ENCODE measurements at regions not wholly inside any gene's neighbourhood (a gene's known extent, or its start where the extent isn't known, plus 50 kb on each side); places are given as distances from the start of the nearest gene placed in this dataset.

- H3K4me3 Mint-ChIP-seq, result no peak overlapping the region
- H3K36me3 Mint-ChIP-seq (ENCODE audit: low read depth), result no peaks in the 10 kb centered on the region
- DNase-seq (ENCODE audit: low read depth, low spot score), result no peak
- no peaks in the 10 kb centered on the region for H3K4me1 Mint-ChIP-seq
- H3K9me3 Mint-ChIP-seq, result no peaks in the 10 kb centered on the region
- TF ChIP-seq, protein P1, sequence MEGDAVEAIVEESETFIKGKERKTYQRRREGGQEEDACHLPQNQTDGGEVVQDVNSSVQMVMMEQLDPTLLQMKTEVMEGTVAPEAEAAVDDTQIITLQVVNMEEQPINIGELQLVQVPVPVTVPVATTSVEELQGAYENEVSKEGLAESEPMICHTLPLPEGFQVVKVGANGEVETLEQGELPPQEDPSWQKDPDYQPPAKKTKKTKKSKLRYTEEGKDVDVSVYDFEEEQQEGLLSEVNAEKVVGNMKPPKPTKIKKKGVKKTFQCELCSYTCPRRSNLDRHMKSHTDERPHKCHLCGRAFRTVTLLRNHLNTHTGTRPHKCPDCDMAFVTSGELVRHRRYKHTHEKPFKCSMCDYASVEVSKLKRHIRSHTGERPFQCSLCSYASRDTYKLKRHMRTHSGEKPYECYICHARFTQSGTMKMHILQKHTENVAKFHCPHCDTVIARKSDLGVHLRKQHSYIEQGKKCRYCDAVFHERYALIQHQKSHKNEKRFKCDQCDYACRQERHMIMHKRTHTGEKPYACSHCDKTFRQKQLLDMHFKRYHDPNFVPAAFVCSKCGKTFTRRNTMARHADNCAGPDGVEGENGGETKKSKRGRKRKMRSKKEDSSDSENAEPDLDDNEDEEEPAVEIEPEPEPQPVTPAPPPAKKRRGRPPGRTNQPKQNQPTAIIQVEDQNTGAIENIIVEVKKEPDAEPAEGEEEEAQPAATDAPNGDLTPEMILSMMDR (conservative IDR thresholded peaks at IDR 0.05), result no peak
- H3K27ac Mint-ChIP-seq (ENCODE audit: unreplicated experiment), result no peak overlapping the region
- peaks cover 2% of the 10 kb centered on the region for H3K27me3 Mint-ChIP-seq (ENCODE audit: low read depth)
These were observed 54.9 kb upstream of the ANTXR2 start for GRCh38 chr4:80127870-80128419.

DNA sequence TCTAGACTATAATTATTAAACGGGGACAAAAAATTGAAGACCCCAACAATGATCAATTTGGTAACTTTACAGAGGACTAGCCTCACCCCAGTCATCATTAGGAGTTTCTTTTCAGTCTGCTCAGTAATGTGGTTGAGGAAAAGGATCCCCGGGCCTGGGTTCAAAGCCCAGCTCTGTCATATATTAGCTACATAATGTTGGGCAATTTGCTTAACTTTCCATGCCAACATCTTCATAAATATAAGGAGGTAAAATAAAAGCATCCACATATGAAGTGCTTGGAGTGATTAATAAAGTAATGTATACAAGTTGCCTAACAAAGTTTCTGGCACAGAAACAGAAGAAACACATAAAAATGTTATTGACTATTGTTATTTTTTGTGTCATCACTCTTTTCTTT lies 53.4 kb upstream of the ANTXR2 start:
- no peaks in the 10 kb centered on the region for H3K9me3 Mint-ChIP-seq
- H3K4me3 Mint-ChIP-seq, result no peak overlapping the region
- H3K36me3 Mint-ChIP-seq (ENCODE audit: low read depth), result no peaks in the 10 kb centered on the region
- TF ChIP-seq, protein P1 (conservative IDR thresholded peaks at IDR 0.05), result no peak
- no peaks in the 10 kb centered on the region for H3K4me1 Mint-ChIP-seq
- DNase-seq (ENCODE audit: low read depth, low spot score), result no peak
- H3K27ac Mint-ChIP-seq (ENCODE audit: unreplicated experiment), result no peak overlapping the region
- H3K27me3 Mint-ChIP-seq (ENCODE audit: low read depth), result peaks cover 2% of the 10 kb centered on the region

DNA sequence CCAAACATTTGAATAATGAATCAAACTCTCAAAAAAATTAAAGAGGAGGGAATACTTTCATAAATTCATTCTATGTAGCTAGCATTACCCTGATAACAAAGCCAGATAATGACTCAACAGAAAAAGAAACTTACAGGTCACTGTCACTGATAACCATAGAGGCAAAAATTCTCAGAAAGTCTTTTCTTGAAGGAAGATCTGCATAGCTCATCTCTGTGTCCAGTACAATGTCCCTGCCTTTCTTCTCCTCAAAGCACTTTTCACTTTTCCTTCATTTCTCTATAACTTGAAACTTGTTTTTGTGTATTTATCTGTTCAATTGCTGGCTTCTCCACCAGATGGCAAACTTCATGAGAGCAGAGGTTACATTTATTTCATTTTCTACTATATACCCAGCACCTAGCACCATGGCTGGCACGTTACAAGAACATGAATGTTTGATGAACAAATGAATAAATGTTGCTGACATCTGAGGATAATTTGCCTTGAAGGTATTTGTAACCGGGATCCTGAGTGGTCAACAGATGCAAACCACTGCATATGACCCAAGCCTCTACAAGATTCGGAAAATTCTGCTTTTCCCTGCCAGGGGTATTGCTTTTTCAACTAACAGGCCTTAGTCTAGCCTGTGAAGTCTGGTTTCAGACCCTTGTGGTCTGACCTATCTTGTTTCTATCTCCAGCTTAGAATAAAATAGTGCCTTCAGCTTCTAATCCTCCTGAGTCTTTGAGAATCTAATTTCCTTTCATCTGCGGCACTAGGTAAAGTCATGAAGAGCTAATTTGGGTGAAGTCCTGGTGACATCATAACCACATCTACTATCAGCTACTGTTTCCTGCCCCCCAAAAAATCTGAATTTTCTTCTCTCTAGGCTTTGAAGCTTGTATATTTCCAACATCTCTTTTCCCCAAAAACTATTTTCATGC lies 52.5 kb upstream of the ANTXR2 start:
- Mint-ChIP-seq H3K27me3 (ENCODE audit: low read depth) (peaks cover 2% of the 10 kb centered on the region), H3K4me3 (no peak overlapping the region), H3K27ac (ENCODE audit: unreplicated experiment) (no peak overlapping the region), H3K36me3 (ENCODE audit: low read depth) (no peaks in the 10 kb centered on the region), H3K9me3 (no peaks in the 10 kb centered on the region), H3K4me1 (no peaks in the 10 kb centered on the region)
- TF ChIP-seq, protein P1 (conservative IDR thresholded peaks at IDR 0.05), result peak; percentile 57
- DNase-seq (ENCODE audit: low read depth, low spot score), result no peak

DNA sequence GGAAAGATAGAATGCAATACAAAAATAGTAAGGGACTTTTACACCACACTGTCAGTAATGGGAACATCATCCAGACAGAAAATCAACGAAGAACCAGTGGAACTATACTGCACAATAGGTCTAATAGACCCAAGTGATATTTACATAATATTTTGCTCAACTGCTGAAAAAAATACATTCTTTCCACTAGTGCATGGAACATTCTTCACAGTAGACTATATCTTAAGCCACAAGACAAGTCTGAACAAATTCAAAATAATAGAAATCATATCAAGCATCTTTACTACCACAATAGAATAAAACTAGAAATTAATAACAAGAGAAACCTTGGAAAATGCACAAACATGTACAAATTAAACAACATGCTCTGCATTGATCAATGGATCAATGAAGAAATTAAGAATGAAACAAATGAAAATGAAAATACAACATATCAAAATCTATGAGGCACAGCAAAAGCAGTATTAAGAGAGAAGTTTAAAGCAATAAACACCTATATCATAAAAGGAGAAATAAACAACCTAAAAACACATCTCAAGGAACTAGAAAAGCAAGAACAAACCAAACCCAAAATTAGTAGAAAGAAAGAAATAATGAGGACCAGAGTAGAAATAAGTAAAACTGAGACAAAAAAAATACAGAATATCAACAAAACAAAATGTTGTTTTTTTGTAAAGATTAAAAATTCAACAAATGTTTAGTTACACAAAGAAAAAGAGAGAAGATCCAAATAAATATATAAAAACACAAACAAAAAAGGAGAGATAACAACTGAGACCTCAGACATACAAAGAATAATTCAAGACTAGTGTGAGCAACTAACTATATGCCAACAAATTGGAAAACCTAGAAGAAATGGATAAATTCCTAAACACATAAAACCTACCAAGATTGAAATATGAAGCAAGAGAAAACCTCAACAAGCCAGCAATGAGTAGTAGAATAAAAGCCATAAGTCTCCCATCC lies 51.5 kb upstream of the ANTXR2 start:
- TF ChIP-seq, protein P1 (conservative IDR thresholded peaks at IDR 0.05), result no peak
- Mint-ChIP-seq H3K36me3 (ENCODE audit: low read depth) (no peaks in the 10 kb centered on the region), H3K4me1 (no peaks in the 10 kb centered on the region), H3K4me3 (no peak overlapping the region), H3K27me3 (ENCODE audit: low read depth) (peaks cover 6% of the 10 kb centered on the region), H3K27ac (ENCODE audit: unreplicated experiment) (no peak overlapping the region), H3K9me3 (no peaks in the 10 kb centered on the region)
- DNase-seq (ENCODE audit: low read depth, low spot score), result no peak

All from neural crest cell (in vitro differentiated cells).